ENCODE measurements at regions not wholly inside any gene's neighbourhood (a gene's known extent, or its start where the extent isn't known, plus 50 kb on each side); places are given as distances from the start of the nearest gene placed in this dataset.
A peak's percentile ranks its signal among the peaks of the same experiment; 100 is the strongest.

DNA sequence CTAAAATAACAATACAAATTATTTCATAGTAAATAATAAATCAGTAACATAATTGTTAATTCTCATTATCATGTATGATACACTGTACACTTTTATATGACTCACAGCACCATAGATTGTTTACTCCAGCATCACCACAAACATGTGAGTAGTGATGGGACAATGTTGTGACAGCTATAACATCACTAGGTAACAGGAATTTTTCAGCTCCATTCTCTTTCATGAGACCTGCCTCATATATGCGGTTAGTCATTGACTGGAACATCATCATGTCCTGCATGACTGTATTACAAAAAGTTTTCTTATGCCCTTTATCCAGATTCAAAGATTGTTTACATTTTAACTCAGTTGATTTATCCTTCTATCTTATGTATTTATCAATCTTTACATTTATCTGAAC is 1530.0 kb downstream of the PCDH18 start:
- TF ChIP-seq, protein P1, sequence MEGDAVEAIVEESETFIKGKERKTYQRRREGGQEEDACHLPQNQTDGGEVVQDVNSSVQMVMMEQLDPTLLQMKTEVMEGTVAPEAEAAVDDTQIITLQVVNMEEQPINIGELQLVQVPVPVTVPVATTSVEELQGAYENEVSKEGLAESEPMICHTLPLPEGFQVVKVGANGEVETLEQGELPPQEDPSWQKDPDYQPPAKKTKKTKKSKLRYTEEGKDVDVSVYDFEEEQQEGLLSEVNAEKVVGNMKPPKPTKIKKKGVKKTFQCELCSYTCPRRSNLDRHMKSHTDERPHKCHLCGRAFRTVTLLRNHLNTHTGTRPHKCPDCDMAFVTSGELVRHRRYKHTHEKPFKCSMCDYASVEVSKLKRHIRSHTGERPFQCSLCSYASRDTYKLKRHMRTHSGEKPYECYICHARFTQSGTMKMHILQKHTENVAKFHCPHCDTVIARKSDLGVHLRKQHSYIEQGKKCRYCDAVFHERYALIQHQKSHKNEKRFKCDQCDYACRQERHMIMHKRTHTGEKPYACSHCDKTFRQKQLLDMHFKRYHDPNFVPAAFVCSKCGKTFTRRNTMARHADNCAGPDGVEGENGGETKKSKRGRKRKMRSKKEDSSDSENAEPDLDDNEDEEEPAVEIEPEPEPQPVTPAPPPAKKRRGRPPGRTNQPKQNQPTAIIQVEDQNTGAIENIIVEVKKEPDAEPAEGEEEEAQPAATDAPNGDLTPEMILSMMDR (conservative IDR thresholded peaks at IDR 0.05 in 1 of 2, IDR thresholded peaks at IDR 0.05 in 1 of 2; ENCODE audit: low read depth in 1 of 2, low read length in 2 of 2) = no peak
- TF ChIP-seq EZH2 (IDR thresholded peaks at IDR 0.05; ENCODE audit: low read length, missing control alignments) = no peak
- Histone ChIP-seq H3K79me2 (ENCODE audit: control insufficient read depth, insufficient read depth, low read length) (no peaks in the 10 kb centered on the region), H3K4me3 (replicated peaks in 1 of 4; ENCODE audit: control extremely low read depth in 1 of 4, insufficient read depth in 1 of 4, low read depth in 3 of 4, low read length in 4 of 4) (no peak overlapping the region), H3K36me3 (ENCODE audit: control insufficient read depth, insufficient read depth, low read length) (no peaks in the 10 kb centered on the region), H3K9ac (ENCODE audit: insufficient read depth, low read length) (no peak overlapping the region), H3K4me2 (ENCODE audit: extremely low read depth, insufficient read depth, low read length) (no peak overlapping the region), H3K9me3 (ENCODE audit: control insufficient read depth, insufficient read depth, low read depth, low read length) (no peaks in the 10 kb centered on the region), H3K4me1 (ENCODE audit: control insufficient read depth, extremely low read depth, insufficient read depth, low read length) (no peaks in the 10 kb centered on the region), H3K27me3 (ENCODE audit: control insufficient read depth, insufficient read depth, low read length) (no peaks in the 10 kb centered on the region), H3K27ac (ENCODE audit: insufficient read depth, low read length) (no peak overlapping the region), H2AFZ (ENCODE audit: low read length) (no peak overlapping the region), H4K20me1 (ENCODE audit: control insufficient read depth, extremely low read depth, insufficient read depth, low read length) (no peaks in the 10 kb centered on the region)
- no peak for DNase-seq (ENCODE audit: low read depth in 2 of 2)

DNA sequence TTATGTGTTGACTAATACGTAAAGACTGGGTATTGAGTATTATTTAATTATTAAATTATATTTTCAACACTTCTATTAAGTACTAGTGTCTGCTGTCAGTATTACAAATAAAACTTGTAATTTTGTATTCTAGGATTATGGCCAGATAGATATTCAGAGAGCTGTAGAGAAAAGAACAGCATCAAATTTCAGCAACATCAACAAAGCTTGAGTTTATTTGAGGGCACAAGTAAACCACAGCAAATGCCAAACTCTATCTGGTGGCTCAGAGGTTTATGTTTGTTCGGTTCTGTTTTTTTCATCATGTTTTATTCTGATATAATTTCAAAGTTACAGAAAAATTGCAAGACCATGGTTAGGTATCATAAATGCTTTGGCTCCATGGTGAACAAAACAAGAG is 1530.5 kb downstream of the PCDH18 start:
- no peak overlapping the region for H3K4me2 ChIP-seq (ENCODE audit: extremely low read depth, insufficient read depth, low read length)
- H3K4me3 ChIP-seq (replicated peaks in 1 of 4; ENCODE audit: control extremely low read depth in 1 of 4, insufficient read depth in 1 of 4, low read depth in 3 of 4, low read length in 4 of 4) = no peak overlapping the region
- H3K27ac ChIP-seq (ENCODE audit: insufficient read depth, low read length) = no peak overlapping the region
- H3K79me2 ChIP-seq (ENCODE audit: control insufficient read depth, insufficient read depth, low read length) = no peaks in the 10 kb centered on the region
- H4K20me1 ChIP-seq (ENCODE audit: control insufficient read depth, extremely low read depth, insufficient read depth, low read length) = no peaks in the 10 kb centered on the region
- no peak overlapping the region for H2AFZ ChIP-seq (ENCODE audit: low read length)
- no peaks in the 10 kb centered on the region for H3K27me3 ChIP-seq (ENCODE audit: control insufficient read depth, insufficient read depth, low read length)
- H3K9me3 ChIP-seq (ENCODE audit: control insufficient read depth, insufficient read depth, low read depth, low read length) = no peaks in the 10 kb centered on the region
- H3K9ac ChIP-seq (ENCODE audit: insufficient read depth, low read length) = no peak overlapping the region
- no peaks in the 10 kb centered on the region for H3K36me3 ChIP-seq (ENCODE audit: control insufficient read depth, insufficient read depth, low read length)
- TF ChIP-seq EZH2 (IDR thresholded peaks at IDR 0.05; ENCODE audit: low read length, missing control alignments) = no peak
- TF ChIP-seq, protein P1 (conservative IDR thresholded peaks at IDR 0.05 in 1 of 2, IDR thresholded peaks at IDR 0.05 in 1 of 2; ENCODE audit: low read depth in 1 of 2, low read length in 2 of 2) = no peak
- no peaks in the 10 kb centered on the region for H3K4me1 ChIP-seq (ENCODE audit: control insufficient read depth, extremely low read depth, insufficient read depth, low read length)
- DNase-seq (ENCODE audit: low read depth in 2 of 2) = peak in 1 of 2 donors; percentile 22

DNA sequence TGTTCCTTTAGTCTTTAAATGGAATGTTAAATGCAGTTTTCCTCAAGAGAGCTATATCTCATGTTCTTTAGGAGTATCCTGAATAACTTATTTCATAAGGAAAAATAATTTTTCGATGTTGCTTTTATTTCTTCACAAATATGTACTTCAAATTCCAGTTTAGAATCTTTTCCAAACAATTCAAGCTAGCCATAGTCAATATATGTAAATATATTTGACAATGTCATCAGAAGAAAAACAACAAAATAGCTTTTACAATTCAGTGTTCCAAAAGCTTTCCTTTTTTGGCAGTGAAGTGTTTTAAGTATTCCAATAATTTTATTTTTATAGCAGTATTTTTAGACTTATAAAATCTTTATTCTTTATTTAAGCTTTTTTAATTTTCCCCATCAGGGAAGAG is 1532.0 kb downstream of the PCDH18 start:
- no peaks in the 10 kb centered on the region for H4K20me1 ChIP-seq (ENCODE audit: control insufficient read depth, extremely low read depth, insufficient read depth, low read length)
- H2AFZ ChIP-seq (ENCODE audit: low read length) = no peak overlapping the region
- H3K9me3 ChIP-seq (ENCODE audit: control insufficient read depth, insufficient read depth, low read depth, low read length) = no peaks in the 10 kb centered on the region
- no peaks in the 10 kb centered on the region for H3K36me3 ChIP-seq (ENCODE audit: control insufficient read depth, insufficient read depth, low read length)
- TF ChIP-seq EZH2 (IDR thresholded peaks at IDR 0.05; ENCODE audit: low read length, missing control alignments) = no peak
- TF ChIP-seq, protein P1 (conservative IDR thresholded peaks at IDR 0.05 in 1 of 2, IDR thresholded peaks at IDR 0.05 in 1 of 2; ENCODE audit: low read depth in 1 of 2, low read length in 2 of 2) = no peak
- H3K9ac ChIP-seq (ENCODE audit: insufficient read depth, low read length) = no peak overlapping the region
- H3K4me3 ChIP-seq (replicated peaks in 1 of 4; ENCODE audit: control extremely low read depth in 1 of 4, insufficient read depth in 1 of 4, low read depth in 3 of 4, low read length in 4 of 4) = no peak overlapping the region
- no peak overlapping the region for H3K27ac ChIP-seq (ENCODE audit: insufficient read depth, low read length)
- H3K4me1 ChIP-seq (ENCODE audit: control insufficient read depth, extremely low read depth, insufficient read depth, low read length) = no peaks in the 10 kb centered on the region
- H3K27me3 ChIP-seq (ENCODE audit: control insufficient read depth, insufficient read depth, low read length) = no peaks in the 10 kb centered on the region
- H3K4me2 ChIP-seq (ENCODE audit: extremely low read depth, insufficient read depth, low read length) = no peak overlapping the region
- H3K79me2 ChIP-seq (ENCODE audit: control insufficient read depth, insufficient read depth, low read length) = no peaks in the 10 kb centered on the region
- no peak for DNase-seq (ENCODE audit: low read depth in 2 of 2)

All from fibroblast of lung (primary cell).